ENCODE measurements at regions not wholly inside any gene's neighbourhood (a gene's known extent, or its start where the extent isn't known, plus 50 kb on each side); places are given as distances from the start of the nearest gene placed in this dataset.

DNA sequence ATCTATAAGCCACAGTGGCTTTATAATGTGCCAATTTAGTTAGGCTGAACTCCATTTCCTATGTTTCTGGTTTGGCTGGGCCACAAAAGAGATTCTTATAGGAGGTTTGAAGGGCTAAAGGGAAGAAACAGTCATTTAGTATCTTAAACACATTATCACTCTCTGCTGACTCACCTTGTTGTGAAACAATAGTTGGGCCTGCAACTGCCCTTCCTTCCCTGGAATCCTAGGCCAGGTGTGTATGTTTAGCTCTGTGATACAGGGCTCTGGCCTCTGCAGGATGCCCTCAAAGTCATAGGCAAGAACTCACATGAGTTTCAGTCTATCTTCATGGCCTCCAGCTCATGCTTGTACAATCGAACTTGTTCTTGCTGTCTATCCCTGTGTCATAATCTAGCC, 400.0 kb upstream of the CELF4 start:
- no peak for DNase-seq (ENCODE audit: low read depth in 2 of 2)

DNA sequence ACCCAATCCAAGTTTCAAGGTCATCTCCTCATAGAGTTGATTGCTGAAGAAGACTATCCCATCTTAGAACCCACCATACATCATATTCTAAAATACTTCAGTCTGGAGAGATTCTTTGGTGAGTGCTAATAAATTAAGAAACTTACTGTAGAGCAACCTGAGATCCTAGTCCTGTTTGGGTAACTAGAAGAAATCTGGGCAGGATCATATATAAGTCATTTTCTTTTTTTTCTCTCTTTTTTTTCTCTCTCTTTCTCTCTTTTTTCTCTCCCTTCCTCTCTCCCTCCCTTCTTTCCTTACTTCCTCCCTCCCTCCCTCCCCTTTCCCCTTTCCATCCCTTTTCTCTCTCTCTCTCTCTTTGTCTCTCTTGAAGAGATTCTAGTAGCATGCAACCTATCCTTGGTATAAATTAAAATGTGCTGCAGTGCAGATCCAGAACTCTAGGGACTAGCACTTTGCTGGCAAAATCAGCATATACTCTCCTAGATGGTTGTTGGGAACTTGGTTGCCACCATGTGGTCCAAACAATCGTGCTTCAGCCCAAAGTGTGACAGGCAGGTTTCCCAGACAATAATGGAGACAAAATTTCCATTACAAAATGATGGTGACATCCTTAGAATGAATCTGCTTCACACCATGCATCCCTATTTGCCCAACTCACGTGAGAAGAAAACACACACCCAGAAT, 399.4 kb upstream of the CELF4 start:
- DNase-seq (ENCODE audit: low read depth in 2 of 2): no peak

DNA sequence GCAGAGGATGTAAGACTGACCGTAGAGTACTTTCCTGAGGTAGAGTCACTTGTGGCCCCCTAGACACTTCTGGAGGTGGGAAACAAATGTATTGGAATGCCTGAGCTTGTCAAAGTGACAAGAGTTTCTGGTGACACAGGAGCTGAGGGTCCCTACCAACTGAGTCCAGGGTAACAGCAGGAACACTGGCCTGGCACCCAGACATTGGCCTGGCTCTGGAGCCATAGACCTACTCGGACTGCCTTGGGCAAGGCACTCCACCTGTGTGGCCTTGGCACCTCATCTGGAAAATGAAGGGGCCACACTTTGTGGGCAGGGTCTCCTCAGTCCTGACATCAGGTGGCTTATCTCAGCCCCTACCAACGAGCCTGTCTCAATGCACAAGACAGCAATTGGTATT, 398.2 kb upstream of the CELF4 start:
- no peak for DNase-seq (ENCODE audit: low read depth in 2 of 2)

DNA sequence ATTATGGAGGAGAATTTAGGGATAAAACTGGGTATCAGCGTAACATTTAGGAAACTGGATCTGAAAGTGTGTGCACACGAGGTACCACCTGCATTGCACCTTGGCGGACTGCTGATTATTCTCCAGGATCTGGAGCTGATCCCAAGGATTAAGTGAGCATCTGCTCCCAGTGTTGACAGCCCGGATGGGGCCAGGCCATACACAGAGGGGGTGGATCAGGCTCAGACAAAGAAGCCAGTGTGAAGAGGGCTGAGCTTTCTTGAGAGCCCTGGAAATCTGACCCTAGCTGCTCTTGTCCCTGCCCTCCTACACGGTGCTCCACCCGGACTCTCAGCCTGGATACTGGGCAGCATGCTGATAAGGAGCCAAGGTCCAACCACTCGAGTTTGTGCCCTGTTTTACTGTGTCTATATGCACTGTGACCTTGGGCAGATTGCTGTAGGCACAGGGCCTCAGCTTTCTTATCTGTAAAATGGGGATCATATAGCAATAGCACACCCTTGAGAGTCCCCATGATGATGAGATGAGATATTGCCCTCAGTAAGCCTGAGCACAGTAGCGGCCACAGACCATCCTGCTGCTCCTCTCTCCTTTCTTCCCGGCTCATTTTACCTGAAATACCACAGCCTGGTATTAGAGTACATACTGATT, 396.8 kb upstream of the CELF4 start:
- DNase-seq (ENCODE audit: low read depth in 2 of 2): no peak

DNA sequence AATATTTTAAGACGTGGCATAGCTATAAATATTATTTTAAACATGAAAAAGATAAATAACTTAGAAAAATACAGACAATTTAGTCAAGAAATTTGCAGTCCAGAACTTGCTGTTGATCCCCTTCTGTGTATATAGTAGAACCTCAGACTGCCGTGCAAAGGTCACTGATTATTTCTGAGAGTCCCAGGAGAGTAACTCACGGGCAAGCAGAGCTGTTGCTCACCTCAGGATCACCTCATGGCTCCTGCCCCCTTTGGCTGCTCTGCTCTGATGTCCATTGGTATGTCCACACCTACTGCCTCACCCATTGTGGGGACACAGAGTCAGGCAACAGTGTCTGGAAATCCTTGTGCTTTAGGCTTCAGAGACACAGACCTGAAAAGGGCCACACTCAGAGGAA, 392.9 kb upstream of the CELF4 start:
- no peak for DNase-seq (ENCODE audit: low read depth in 2 of 2)

DNA sequence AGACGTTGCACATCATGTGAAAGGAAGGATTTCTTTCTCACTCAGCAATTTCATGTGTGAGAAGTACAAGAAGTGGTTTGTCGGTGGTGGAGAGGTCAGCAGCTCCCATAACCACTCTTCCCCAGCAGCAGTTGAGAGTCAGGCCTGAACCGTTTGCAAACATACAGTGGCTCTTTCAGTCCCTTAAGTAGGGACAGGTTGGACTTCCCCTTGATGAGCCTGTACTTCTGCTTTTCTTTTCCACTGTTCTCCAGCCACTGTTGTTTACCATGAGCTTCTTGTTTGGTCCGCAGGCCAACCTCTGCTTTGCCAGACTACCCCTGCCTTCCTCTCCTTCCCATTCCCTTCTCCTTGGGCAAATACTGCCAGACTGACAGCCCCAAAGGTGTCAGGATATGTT, 391.3 kb upstream of the CELF4 start:
- DNase-seq (ENCODE audit: low read depth in 2 of 2): no peak

DNA sequence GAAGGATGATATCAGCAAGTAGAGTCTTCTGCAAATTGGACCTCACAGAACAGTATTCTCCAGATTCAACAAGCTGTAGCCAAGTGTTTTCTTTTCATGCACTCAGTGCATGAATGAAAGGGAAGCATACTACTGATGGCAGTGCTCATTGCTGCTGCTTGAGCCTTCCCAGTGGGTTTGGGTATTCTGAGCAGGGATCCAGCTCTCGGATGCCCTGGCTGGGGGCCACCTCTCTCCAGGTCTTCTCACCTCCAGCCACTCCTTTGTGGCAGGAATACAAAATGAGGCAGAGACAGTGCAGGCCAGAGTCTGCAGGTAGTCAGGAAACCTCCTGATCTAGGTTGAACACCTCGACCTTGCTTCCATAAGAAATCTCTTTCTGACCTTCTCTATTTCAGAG, 390.4 kb upstream of the CELF4 start:
- DNase-seq (ENCODE audit: low read depth in 2 of 2): no peak

DNA sequence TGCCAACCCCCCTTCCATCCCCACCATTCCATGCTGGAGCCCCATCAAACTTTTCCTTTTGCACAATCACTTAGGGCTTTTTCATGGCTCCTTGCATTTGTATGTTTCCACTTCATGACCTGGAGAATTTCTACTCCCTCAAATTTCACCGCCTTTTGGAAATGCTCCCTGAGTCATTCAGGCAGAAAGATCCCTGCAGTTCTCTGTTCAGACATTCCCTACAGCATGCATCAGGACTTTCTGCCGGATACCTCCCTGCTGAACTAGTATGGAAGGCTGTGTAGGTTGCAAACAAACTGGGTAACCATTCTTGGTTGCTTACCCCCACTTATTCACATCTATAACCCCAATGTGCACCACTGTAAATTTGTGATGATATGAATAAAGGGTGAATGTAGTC, 389.6 kb upstream of the CELF4 start:
- DNase-seq (ENCODE audit: low read depth in 2 of 2): no peak

DNA sequence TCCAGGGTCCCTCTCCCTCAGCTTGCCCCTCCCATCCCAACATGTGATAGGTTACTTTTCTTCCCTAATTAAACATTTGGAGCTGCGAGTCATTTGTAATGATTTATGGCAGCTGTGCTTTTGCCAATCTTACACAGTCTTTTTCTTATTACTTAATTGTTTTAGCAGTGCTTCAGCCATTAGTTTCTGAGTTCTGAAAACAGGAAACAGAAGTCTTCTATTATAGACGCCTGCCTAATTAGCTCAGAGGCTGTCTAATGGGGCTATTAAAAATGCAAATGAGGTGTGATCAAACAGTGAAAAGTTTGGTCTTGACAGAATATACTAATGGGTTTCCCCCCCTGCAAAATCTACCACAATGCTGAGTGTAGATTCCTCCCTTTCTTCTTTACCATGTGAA, 388.3 kb upstream of the CELF4 start:
- DNase-seq (ENCODE audit: low read depth in 2 of 2): no peak

DNA sequence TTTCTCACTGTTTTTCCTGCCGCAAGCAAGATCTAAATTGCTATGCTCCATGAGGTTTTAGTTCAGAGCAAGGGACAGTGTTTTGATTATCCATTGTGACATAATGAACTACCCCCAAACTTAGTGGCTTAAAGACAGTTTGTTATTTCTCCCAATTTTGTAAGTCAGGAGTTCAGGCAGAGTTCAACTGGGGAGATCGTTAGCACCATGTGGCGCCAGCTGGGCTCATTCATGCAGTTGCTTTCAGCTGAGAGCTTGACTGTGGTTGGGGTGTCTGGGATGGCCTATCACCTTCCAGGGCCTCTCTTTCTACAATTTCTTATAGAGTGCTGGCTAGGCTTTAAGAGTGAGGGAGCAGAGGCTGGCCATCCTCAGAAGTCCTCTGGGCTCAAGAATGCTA, 382.9 kb upstream of the CELF4 start:
- no peak for DNase-seq (ENCODE audit: low read depth in 2 of 2)

DNA sequence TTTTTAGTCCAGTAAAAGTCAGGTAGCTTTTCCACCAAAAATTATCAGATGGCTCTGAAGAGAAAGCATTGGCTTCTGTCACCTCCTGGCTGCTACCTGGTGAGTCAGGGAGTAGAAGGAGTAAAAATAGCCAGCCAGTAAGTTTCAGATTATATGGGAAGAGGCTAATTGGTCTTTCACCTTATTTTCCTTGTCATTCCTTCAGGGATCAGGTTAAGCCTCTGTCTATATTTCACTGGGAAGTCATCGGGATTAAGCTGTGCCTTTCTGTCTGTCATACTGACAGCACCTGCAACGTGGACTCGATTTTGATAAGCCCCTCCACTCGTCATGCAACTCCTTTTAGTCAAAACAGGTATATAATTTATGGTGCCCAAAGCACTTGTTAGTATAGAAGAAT, 380.7 kb upstream of the CELF4 start:
- DNase-seq (ENCODE audit: low read depth in 2 of 2): no peak

DNA sequence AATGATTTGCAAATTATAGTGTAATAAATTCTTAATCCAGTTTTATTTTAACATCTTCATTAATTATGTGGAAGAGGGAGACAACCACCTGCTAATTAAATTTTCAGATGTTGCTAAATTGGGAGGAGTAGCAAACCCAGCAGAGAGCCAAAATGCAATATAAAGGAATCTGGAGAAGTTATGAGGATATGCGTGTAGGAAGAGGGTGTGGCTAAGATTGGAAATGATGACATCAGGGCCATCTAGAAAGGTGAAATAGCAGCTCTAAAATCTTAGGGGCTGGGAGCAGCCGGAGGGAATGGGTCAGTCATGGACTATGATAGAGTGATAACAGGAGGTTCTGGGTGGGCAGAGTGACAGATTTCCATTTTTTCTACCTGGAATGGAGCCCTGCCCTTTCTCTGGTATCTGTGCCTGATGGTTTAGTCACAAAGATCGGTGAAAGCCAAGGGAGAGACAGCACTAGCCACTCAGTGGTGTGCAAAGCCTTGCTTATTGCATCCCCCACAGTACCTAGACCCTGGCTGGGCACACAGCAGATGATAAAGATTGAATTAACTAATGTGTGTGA, 379.2 kb upstream of the CELF4 start:
- DNase-seq (ENCODE audit: low read depth in 2 of 2): no peak

DNA sequence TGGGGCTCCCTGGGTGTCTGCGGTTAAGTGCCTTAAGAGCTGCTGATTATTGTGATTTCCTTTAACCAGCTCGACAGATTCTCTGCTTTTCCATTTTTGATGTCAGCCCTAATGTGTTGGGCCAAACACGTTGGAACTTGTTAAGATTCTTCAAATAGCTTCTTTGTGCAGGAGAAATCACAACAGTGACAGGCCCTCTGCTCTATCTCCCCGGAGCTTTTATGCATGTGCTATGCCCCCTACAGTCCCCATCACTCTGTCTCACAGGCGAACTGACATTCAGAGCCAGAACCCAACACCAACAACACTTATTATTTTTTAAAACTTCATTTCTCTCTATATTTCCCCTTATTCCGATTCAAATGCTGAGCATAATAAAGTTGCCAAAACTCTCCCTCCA, 371.7 kb upstream of the CELF4 start:
- no peak for DNase-seq (ENCODE audit: low read depth in 2 of 2)

DNA sequence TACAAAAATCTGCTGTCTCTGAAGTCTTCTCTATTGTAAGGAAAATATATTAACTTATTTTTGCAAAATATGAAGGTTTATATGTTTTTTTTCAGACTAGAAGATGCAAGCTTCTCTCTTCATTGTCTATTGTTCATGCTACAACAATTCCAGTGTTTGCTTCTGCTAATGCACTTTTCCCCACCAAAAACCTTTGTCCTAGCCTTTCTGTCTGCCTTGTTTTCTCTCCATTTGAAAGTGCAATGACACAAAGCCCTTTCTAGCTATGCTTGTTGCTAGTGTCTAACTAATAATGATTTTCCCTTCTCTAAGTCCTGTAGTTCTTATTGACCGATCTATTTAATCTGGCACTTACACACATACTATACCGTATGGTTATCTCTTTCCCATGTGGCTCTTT, 369.5 kb upstream of the CELF4 start:
- DNase-seq (ENCODE audit: low read depth in 2 of 2): no peak

DNA sequence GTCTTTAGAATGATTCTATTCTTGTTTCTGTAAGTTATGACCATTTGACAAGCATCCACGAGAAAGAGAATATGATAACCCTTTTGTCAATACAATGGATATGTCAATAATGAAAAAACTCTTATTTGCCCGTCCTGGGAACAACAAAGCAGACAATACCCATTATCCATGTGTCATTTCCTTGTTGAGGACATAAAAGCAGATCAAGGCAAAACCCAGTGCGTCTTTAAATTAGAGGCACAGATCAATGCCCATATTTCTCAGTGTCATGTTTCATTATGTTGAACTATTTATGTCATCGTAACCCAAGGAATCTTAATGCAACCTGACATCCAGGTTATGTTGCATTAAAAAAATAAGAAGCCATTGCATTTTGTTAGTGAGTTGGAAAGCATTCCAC, 365.0 kb upstream of the CELF4 start:
- DNase-seq (ENCODE audit: low read depth in 2 of 2): no peak

DNA sequence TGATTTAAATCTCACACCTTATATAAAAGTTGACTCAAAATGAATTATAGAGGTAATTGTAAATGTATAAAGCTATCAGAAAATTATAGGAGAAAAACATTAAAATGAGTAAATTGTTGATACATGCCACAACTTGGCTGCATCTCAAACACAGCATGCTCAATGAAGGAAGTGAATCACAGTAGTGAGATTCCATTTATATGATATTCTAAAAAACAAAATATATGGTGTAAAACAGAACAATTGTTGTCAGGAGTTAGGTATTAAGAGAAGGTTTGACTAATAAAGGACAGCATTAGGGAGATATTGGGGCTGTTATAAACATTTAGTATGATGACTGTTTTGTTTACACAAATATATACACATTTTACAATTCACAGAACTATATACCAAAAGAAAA, 356.6 kb upstream of the CELF4 start:
- no peak for DNase-seq (ENCODE audit: low read depth in 2 of 2)

DNA sequence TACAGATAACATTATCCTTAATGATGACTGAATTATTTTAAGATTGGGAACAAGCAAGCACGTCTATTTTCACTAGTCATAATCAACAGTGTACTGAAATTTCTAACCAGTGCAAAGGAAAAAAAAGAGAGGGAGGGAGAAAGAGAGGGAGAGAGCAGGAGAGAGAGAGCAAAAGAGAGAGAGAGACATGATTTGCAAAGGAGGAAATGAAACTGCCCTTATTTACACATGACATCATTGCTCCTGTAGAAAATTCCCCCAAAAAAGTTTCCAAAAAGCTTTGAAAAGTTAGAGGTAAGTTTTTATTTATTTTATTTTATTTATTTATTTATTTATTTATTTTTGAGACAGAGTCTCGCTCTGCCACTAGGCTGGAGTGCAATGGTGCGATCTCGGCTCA, 355.3 kb upstream of the CELF4 start:
- no peak for DNase-seq (ENCODE audit: low read depth in 2 of 2)

DNA sequence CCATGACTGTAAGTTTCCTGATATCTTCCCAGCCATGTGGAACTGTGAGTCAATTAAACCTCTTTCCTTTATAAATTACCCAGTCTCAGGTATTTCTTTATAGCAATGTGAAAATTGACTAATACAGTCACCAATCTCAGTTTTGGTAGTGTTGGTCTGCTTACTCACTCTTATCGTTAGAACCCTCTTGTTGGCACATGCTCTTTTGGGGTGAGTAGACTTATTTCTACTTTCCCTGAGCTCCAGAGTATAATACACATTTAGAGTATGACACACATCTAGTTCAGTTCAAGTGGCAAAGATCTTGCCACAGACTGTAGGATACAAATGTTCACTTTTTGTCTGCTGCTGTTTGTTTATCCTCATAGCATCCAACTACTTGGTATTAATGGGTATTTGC, 347.5 kb upstream of the CELF4 start:
- no peak for DNase-seq (ENCODE audit: low read depth in 2 of 2)

DNA sequence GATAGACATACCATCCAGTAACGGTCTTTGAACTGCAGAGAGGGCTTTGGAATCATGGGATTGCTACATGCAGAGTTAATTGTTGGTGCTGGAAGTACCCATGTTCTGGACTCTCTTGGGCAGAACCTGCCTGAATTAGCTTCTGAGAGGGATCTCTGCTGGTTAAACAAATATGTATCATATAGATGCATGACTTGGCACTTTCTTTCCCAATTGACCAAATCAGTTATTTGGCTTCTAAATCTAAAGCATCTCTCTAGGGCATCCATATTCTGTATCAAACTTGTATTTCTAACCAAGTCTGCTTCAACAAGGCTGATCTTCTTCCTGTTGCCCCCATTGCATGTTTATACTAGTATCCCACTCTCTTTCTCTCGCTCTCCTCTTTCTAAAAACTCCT, 336.7 kb upstream of the CELF4 start:
- no peak for DNase-seq (ENCODE audit: low read depth in 2 of 2)

DNA sequence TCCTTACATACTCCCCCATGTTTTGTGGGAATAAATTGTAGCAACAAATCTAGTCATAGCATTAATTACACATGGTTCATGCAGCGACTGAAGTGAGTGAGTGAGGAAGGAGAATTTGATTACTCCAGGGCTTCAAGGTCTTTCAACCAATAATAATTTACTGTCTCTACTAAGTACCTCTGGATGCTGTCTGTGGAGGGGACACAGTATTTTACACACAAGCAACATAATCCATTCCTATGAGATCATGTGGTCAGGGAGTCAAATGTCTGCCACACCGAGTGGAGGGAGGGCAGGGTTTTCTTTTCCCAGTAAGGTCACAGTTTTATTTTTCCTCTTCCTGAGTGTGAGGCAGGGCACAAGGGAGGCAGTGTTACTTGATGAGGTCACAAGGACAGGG, 334.7 kb upstream of the CELF4 start:
- no peak for DNase-seq (ENCODE audit: low read depth in 2 of 2)

DNA sequence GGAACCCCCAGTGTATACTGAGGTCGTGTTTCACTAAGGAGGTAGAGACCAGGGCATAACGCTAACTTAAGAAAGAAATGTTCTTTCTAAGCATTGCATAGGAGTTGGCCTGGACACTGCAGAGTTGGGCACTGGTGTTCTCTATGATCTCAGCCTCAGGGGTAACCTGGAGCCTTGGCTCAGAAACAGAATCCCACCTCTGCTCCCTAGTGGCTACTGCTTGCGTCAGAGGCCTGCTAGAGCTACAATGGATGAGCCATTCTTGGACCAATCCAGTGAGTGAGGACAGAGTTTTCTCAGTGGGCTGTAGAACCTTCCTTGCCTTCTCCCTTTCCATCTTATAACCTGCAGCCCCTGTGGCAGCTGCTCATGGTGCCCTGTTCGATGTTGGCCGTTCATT, 324.4 kb upstream of the CELF4 start:
- no peak for DNase-seq (ENCODE audit: low read depth in 2 of 2)

DNA sequence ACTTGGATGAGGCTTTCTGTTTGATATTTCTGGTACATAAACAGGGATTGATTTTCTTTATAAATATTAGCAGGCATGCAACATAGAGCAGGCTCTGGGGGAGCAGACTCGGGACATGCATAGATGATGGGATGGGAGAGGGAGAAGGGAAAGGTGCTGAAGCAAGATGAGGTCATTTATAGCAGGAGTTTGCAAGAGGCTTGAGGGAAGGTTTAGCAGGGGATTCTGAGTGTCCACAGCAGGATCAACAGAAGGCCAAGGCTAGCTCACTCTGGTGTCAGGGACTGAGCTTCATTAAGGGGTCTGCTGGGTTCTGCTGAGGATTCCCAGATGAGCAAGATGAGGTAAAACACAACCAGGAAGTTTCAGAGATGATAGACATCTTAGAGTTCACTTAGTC, 309.1 kb upstream of the CELF4 start:
- DNase-seq (ENCODE audit: low read depth in 2 of 2): no peak

DNA sequence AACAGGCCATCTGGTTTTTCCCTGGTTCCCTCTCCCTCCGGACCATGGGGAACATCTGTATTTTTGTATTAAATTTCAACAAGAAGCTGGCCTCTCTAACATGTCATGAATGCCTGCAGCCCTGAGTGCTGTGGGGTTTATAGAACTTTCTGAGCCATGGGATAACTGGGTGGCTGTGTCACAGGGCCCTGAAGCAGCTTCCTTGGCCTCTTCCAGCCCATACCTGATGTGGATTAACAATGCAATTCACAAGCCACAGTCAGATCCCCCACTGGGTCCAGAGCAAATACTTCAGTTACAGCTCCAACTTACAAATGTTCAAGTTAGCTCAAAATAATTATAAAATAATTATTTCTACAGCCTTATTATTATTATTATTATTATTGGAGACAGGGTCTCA, 307.8 kb upstream of the CELF4 start:
- DNase-seq (ENCODE audit: low read depth in 2 of 2): no peak

DNA sequence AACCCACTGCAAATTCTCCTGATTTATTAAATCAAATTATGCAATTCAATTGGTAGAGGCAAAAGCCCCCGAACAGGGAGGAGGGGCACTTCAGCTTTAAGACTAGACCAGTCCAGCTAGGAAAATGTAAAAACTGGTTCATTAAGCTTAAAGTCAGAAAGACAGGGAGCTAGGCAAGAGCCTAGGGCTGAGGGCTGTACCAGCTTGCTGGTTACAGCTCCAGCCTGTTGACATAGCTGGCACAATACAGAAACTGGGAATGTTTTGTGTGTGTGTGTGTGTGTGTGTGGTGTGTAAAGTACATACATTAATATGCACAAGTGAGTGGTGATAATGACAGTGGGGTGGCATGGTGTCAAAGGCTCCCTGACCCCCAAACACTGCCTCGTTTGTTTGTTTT, 307.0 kb upstream of the CELF4 start:
- no peak for DNase-seq (ENCODE audit: low read depth in 2 of 2)

Measured in stimulated activated CD4-positive, alpha-beta T cell treated with anti-CD3 and anti-CD28 coated beads, Interleukin-1b, Interleukin-23, amount 100 ng/mL, for 4 hours (primary cell).